Hepatocyte (in vitro differentiated cells): ENCODE measurements at regions not wholly inside any gene's neighbourhood (a gene's known extent, or its start where the extent isn't known, plus 50 kb on each side); places are given as distances from the start of the nearest gene placed in this dataset.

Source experiments
- DNase-seq: peaks from one replicate; pipeline ENCODE4 v3.0.0-alpha.2; 2016; ENCODE audit warnings: low spot score
- H2AFZ ChIP-seq: fragments of 200-600 bp; sonication (generic); 2 replicates; pipeline ENCODE4 v1.6.0; 2016; ENCODE audit warnings: antibody characterized with exemption, mild to moderate bottlenecking
- H3K27ac ChIP-seq: fragments of 200-600 bp; sonication (generic); 2 replicates; pipeline ENCODE4 v1.5.1; 2016; ENCODE audit warnings: mild to moderate bottlenecking
- H3K27me3 ChIP-seq: fragments of 200-600 bp; sonication (generic); 2 replicates; pipeline ENCODE4 v1.6.1; 2016
- H3K36me3 ChIP-seq: fragments of 200-600 bp; sonication (generic); replicated peaks from 2 replicates; pipeline ENCODE4 v1.5.1; 2016; ENCODE audit warnings: low read depth; ENCODE audit not compliant: insufficient read depth
- H3K4me1 ChIP-seq: fragments of 200-600 bp; sonication (generic); 2 replicates; pipeline ENCODE4 v1.5.1; 2016; ENCODE audit warnings: mild to moderate bottlenecking, moderate library complexity; ENCODE audit not compliant: insufficient read depth
- H3K4me2 ChIP-seq: fragments of 200-600 bp; sonication (generic); 2 replicates; pipeline ENCODE4 v1.6.0; 2016
- H3K4me3 ChIP-seq: fragments of 200-600 bp; sonication (generic); 2 replicates; pipeline ENCODE4 v1.5.1; 2016; ENCODE audit warnings: mild to moderate bottlenecking
- H3K79me2 ChIP-seq: fragments of 200-600 bp; sonication (generic); 2 replicates; pipeline ENCODE4 v1.6.0; 2017; ENCODE audit warnings: mild to moderate bottlenecking
- H3K9me2 ChIP-seq: fragments of 200-600 bp; sonication (generic); replicated peaks from 2 replicates; pipeline ENCODE4 v1.6.0; 2017; ENCODE audit warnings: mild to moderate bottlenecking; ENCODE audit not compliant: insufficient read depth
- H3K9me3 ChIP-seq: fragments of 200-600 bp; sonication (generic); 2 replicates; pipeline ENCODE4 v1.5.1; 2016; ENCODE audit warnings: low read depth, mild to moderate bottlenecking
- H4K20me1 ChIP-seq: fragments of 200-600 bp; sonication (generic); 2 replicates; pipeline ENCODE4 v1.6.0; 2016; ENCODE audit warnings: mild to moderate bottlenecking; ENCODE audit not compliant: insufficient read depth, poor library complexity, severe bottlenecking
- CTCF ChIP-seq: fragments of 200-600 bp; sonication (generic); IDR thresholded peaks from 2 replicates; pipeline ENCODE4 v1.5.1; 2016; ENCODE audit warnings: antibody characterized with exemption, mild to moderate bottlenecking; ENCODE audit not compliant: poor library complexity
- EZH2 ChIP-seq: fragments of 200-600 bp; sonication (generic); IDR thresholded peaks from 2 replicates; pipeline ENCODE4 v1.6.1; 2016; ENCODE audit warnings: antibody characterized with exemption, mild to moderate bottlenecking, borderline replicate concordance
- EZH2phosphoT487 ChIP-seq: fragments of 200-600 bp; sonication (generic); IDR thresholded peaks from one replicate; pipeline ENCODE4 v1.6.1; 2018; ENCODE audit warnings: antibody characterized with exemption, mild to moderate bottlenecking, low read depth, moderate library complexity; ENCODE audit not compliant: unreplicated experiment, severe bottlenecking
- WGBS: methylation state at CpG from one replicate; pipeline ENCODE4 v1.1.6; 2016; ENCODE audit warnings: low lambda C conversion rate; ENCODE audit errors: missing lambda C conversion rate; 5-methylcytosine and 5-hydroxymethylcytosine counted together

- WGBS = 57% methylated on average over 8 of the region's 8 CpGs
- H2AFZ ChIP-seq = no peak overlapping the region
- no peaks in the 10 kb centered on the region for H3K27me3 ChIP-seq
- no peaks in the 10 kb centered on the region for H3K4me1 ChIP-seq
- H3K9me3 ChIP-seq = no peaks in the 10 kb centered on the region
- H3K9me2 ChIP-seq = no peaks in the 10 kb centered on the region
- no peaks in the 10 kb centered on the region for H3K79me2 ChIP-seq
- no peak for TF ChIP-seq EZH2phosphoT487
- no peak for TF ChIP-seq EZH2
- no peak for TF ChIP-seq CTCF
- H4K20me1 ChIP-seq = no peaks in the 10 kb centered on the region
- DNase-seq = peak; percentile 26
- no peaks in the 10 kb centered on the region for H3K36me3 ChIP-seq
- H3K4me2 ChIP-seq = no peak overlapping the region
- no peak overlapping the region for H3K4me3 ChIP-seq
- H3K27ac ChIP-seq = no peak overlapping the region
Measured at GRCh38 chr16:6846452-6846851, 486.2 kb upstream of the RBFOX1 start.

GRCh38 chr16:6841392-6841791, 491.3 kb upstream of the RBFOX1 start:
- H3K4me1 ChIP-seq = no peaks in the 10 kb centered on the region
- 86% methylated on average over 6 of the region's 6 CpGs for WGBS
- DNase-seq = no peak
- no peak overlapping the region for H3K4me2 ChIP-seq
- no peak overlapping the region for H2AFZ ChIP-seq
- H3K4me3 ChIP-seq = no peak overlapping the region
- no peaks in the 10 kb centered on the region for H3K9me2 ChIP-seq
- H3K79me2 ChIP-seq = no peaks in the 10 kb centered on the region
- no peaks in the 10 kb centered on the region for H3K36me3 ChIP-seq
- H3K27ac ChIP-seq = no peak overlapping the region
- TF ChIP-seq CTCF = no peak
- TF ChIP-seq EZH2phosphoT487 = no peak
- no peak for TF ChIP-seq EZH2
- H3K9me3 ChIP-seq = no peaks in the 10 kb centered on the region
- H3K27me3 ChIP-seq = no peaks in the 10 kb centered on the region
- no peaks in the 10 kb centered on the region for H4K20me1 ChIP-seq

DNA sequence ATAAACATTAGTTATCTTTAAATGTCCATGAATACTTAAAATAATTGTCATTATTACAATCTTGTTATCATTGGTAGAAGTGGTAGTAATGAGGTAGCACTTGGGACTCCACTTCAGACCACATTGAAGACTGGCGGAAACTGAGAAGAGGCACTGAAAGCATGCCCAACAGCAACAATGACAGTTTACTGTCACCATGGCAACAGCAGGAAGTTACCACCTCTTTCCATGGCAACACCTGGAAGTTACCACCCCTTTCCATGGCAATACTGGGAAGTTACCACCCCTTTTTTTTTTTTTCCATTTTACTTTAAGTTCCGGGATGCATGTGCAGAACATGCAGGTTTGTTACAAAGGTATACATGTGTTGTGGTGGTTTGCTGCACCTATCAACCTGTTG, 494.9 kb upstream of the RBFOX1 start:
- TF ChIP-seq EZH2phosphoT487 (no peak), EZH2 (no peak), CTCF (no peak)
- H3K27ac ChIP-seq = no peak overlapping the region
- no peak overlapping the region for H3K4me3 ChIP-seq
- no peaks in the 10 kb centered on the region for H3K9me3 ChIP-seq
- 97% methylated on average over 2 of the region's 2 CpGs for WGBS
- no peaks in the 10 kb centered on the region for H4K20me1 ChIP-seq
- no peaks in the 10 kb centered on the region for H3K27me3 ChIP-seq
- H3K4me2 ChIP-seq = no peak overlapping the region
- no peaks in the 10 kb centered on the region for H3K79me2 ChIP-seq
- H3K4me1 ChIP-seq = no peaks in the 10 kb centered on the region
- no peaks in the 10 kb centered on the region for H3K36me3 ChIP-seq
- no peak overlapping the region for H2AFZ ChIP-seq
- no peaks in the 10 kb centered on the region for H3K9me2 ChIP-seq
- no peak for DNase-seq

GRCh38 chr16:6836766-6837165, 495.9 kb upstream of the RBFOX1 start:
- no peak for TF ChIP-seq CTCF
- no peak for TF ChIP-seq EZH2phosphoT487
- TF ChIP-seq EZH2 = no peak
- Histone ChIP-seq H2AFZ (no peak overlapping the region), H3K9me3 (no peaks in the 10 kb centered on the region), H3K27ac (peak overlapping the region; percentile 36), H3K4me2 (no peak overlapping the region), H3K79me2 (no peaks in the 10 kb centered on the region), H3K9me2 (no peaks in the 10 kb centered on the region), H3K4me3 (no peak overlapping the region), H3K27me3 (no peaks in the 10 kb centered on the region), H4K20me1 (no peaks in the 10 kb centered on the region), H3K4me1 (no peaks in the 10 kb centered on the region), H3K36me3 (no peaks in the 10 kb centered on the region)
- peak; percentile 52 for DNase-seq
- WGBS = 58% methylated on average over 3 of the region's 3 CpGs
